ENCODE measurements at regions not wholly inside any gene's neighbourhood (a gene's known extent, or its start where the extent isn't known, plus 50 kb on each side); places are given as distances from the start of the nearest gene placed in this dataset.

- no peak for TF ChIP-seq CTCF (IDR thresholded peaks at IDR 0.05)
- TF ChIP-seq EP300 (IDR thresholded peaks at IDR 0.05): no peak
- no peak for TF ChIP-seq POLR2AphosphoS5 (IDR thresholded peaks at IDR 0.05)
- no peak for TF ChIP-seq POLR2A (IDR thresholded peaks at IDR 0.05)
These were observed 54.6 kb upstream of the PHLPP1 start for GRCh38 chr18:62660691-62661090.
